ENCODE measurements at regions not wholly inside any gene's neighbourhood (a gene's known extent, or its start where the extent isn't known, plus 50 kb on each side); places are given as distances from the start of the nearest gene placed in this dataset.
A peak's percentile ranks its signal among the peaks of the same experiment; 100 is the strongest.
"Not testable (repeated sequence)": the region's sequence is repeated elsewhere in the genome, so short reads cannot be mapped to it uniquely, and the experiment has no call there.

- H3K36me3 ChIP-seq (ENCODE audit: control insufficient read depth, insufficient read depth, low read length); H3K4me1 ChIP-seq (replicated peaks in 1 of 2; ENCODE audit: control insufficient read depth in 2 of 2, insufficient read depth in 2 of 2, low read length in 2 of 2); H4K20me1 ChIP-seq (replicated peaks; ENCODE audit: control insufficient read depth, insufficient read depth, low read length); intact Hi-C loops (cut with micrococcal nuclease); H3K9me3 ChIP-seq (replicated peaks; ENCODE audit: control insufficient read depth, insufficient read depth, low read depth, low read length); H3K9me1 ChIP-seq (ENCODE audit: control insufficient read depth, insufficient read depth, low read length); BruUV-seq (replicated peaks); CTCF ChIA-PET (ENCODE audit: low intra/inter-chr PET ratio); in situ Hi-C loops (cut with MboI); FAIRE-seq; POLR2A ChIA-PET; H3K27me3 ChIP-seq (ENCODE audit: control insufficient read depth in 2 of 2, insufficient read depth in 2 of 2, low read length in 2 of 2); H3K79me2 ChIP-seq (ENCODE audit: control insufficient read depth, insufficient read depth, low read length): not testable (repeated sequence)
- Histone ChIP-seq H3K4me3 (peak overlapping the region; percentile 56), H3K4me2 (ENCODE audit: insufficient read depth, low read length) (peak overlapping the region; percentile 72; the same call in 1 of the 2 replicates), H3K27ac (ENCODE audit: extremely low read depth, low read depth, low read length) (peak overlapping the region; percentile 74), H2AFZ (ENCODE audit: low read depth, low read length) (peak overlapping the region; percentile 81), H3K9ac (ENCODE audit: insufficient read depth in 1 of 2, low read depth in 2 of 2, low read length in 2 of 2) (peak overlapping the region; percentile 68 to 93)
- DNase-seq (ENCODE audit: extremely low read depth in 1 of 4, low spot score in 3 of 4) (peak in 1 of 4 experiments; percentile 54), ATAC-seq (peak; percentile 91)
- WGBS (ENCODE audit: insufficient coverage, low coverage, missing lambda C conversion rate): 1% methylated on average over 14 of the region's 27 CpGs
- TF ChIP-seq SMAD4 (CRISPR knock-in tag; conservative IDR thresholded peaks at IDR 0.05) (peak; percentile 66), PHF8 (IDR thresholded peaks at IDR 0.05; ENCODE audit: borderline replicate concordance, low read length) (peak; percentile 35; the same call in 1 of the 2 replicates), MNT (conservative IDR thresholded peaks at IDR 0.05) (0 out of 4 replicates have a peak, but pooled peaks of 1 of the 2 experiments have one; percentile 56), BCOR (IDR thresholded peaks at IDR 0.05) (0 out of 2 replicates have a peak, but pooled peaks have one; percentile 42), E2F6 (IDR thresholded peaks at IDR 0.05; ENCODE audit: borderline replicate concordance in 1 of 2, extremely low read depth in 1 of 2, insufficient read depth in 1 of 2, insufficient read length in 1 of 2, low read depth in 1 of 2, low read length in 1 of 2, poor library complexity in 1 of 2, severe bottlenecking in 1 of 2) (peak in 1 of 2 experiments; percentile 26), HDAC1 (IDR thresholded peaks at IDR 0.05) (peak in 1 of 2 experiments; percentile 40; a peak in 1 of 4 replicates), RBFOX2 (IDR thresholded peaks at IDR 0.05; ENCODE audit: low read depth, low read length) (peak; percentile 26; the same call in 1 of the 2 replicates)
These were observed 170.0 kb upstream of the ZNG1F start for GRCh38 chr9:41359116-41359515.
